Forelimb muscle (tissue), 1 donor: ENCODE measurements at regions not wholly inside any gene's neighbourhood (a gene's known extent, or its start where the extent isn't known, plus 50 kb on each side); places are given as distances from the start of the nearest gene placed in this dataset.

Experiments
- DNase-seq: peaks from one replicate; pipeline ENCODE4 v3.0.0-alpha.2; 2013; ENCODE audit warnings: low read depth

- no peak for DNase-seq
Measured at GRCh38 chr6:6916598-6916997, 191.2 kb upstream of the RREB1 start.

GRCh38 chr6:6918216-6918983 is 189.4 kb upstream of the RREB1 start:
- no peak for DNase-seq

GRCh38 chr6:6919173-6919572 is 188.6 kb upstream of the RREB1 start:
- no peak for DNase-seq

GRCh38 chr6:6920114-6920986 is 187.4 kb upstream of the RREB1 start:
- no peak for DNase-seq

- no peak for DNase-seq
Measured at GRCh38 chr6:6920987-6921313, 186.8 kb upstream of the RREB1 start.

- no peak for DNase-seq
Measured at GRCh38 chr6:6922166-6922565, 185.6 kb upstream of the RREB1 start.

GRCh38 chr6:6923605-6924004 is 184.2 kb upstream of the RREB1 start:
- no peak for DNase-seq

GRCh38 chr6:6924708-6925107 is 183.1 kb upstream of the RREB1 start:
- DNase-seq = no peak

GRCh38 chr6:6925391-6926164 is 182.2 kb upstream of the RREB1 start:
- DNase-seq = no peak

GRCh38 chr6:6926856-6927255 is 180.9 kb upstream of the RREB1 start:
- no peak for DNase-seq

GRCh38 chr6:6927521-6928361 is 180.0 kb upstream of the RREB1 start:
- no peak for DNase-seq

- no peak for DNase-seq
Measured at GRCh38 chr6:6930223-6930880, 177.4 kb upstream of the RREB1 start.

GRCh38 chr6:6931071-6932025 is 176.4 kb upstream of the RREB1 start:
- DNase-seq = no peak

GRCh38 chr6:6932341-6932740 is 175.4 kb upstream of the RREB1 start:
- DNase-seq = no peak

GRCh38 chr6:6932968-6933367 is 174.8 kb upstream of the RREB1 start:
- DNase-seq = no peak

GRCh38 chr6:6940031-6941025 is 167.4 kb upstream of the RREB1 start:
- no peak for DNase-seq

- no peak for DNase-seq
Measured at GRCh38 chr6:6941201-6941600, 166.6 kb upstream of the RREB1 start.

- DNase-seq = no peak
Measured at GRCh38 chr6:6942091-6942490, 165.7 kb upstream of the RREB1 start.

GRCh38 chr6:6942831-6943230 is 164.9 kb upstream of the RREB1 start:
- no peak for DNase-seq
